H9 (cell line): ENCODE measurements at regions not wholly inside any gene's neighbourhood (a gene's known extent, or its start where the extent isn't known, plus 50 kb on each side); places are given as distances from the start of the nearest gene placed in this dataset.

Source experiments
- DNase-seq: peaks from one replicate; pipeline ENCODE4 v3.0.0-alpha.2; 2017
- H2AFZ ChIP-seq: one replicate; pipeline ENCODE4 v1.6.1; 2013; ENCODE audit warnings: mild to moderate bottlenecking, low read length, control low read depth, moderate library complexity
- H2AK5ac ChIP-seq: 2 replicates; pipeline ENCODE4 v1.6.1; 2013; ENCODE audit warnings: low read length, control low read depth, mixed read lengths; ENCODE audit not compliant: insufficient read length
- H2BK120ac ChIP-seq: one replicate; pipeline ENCODE4 v1.6.1; 2013; ENCODE audit warnings: low read depth, mild to moderate bottlenecking, low read length, control low read depth, inconsistent platforms; ENCODE audit not compliant: poor library complexity, severe bottlenecking
- H2BK12ac ChIP-seq: 2 replicates; pipeline ENCODE4 v1.6.1; 2013; ENCODE audit warnings: low read length, control low read depth, mixed read lengths, low read depth; ENCODE audit not compliant: insufficient read length
- H2BK15ac ChIP-seq: 2 replicates; pipeline ENCODE4 v1.6.1; 2013; ENCODE audit warnings: low read depth, low read length, control low read depth
- H2BK20ac ChIP-seq: one replicate; pipeline ENCODE4 v1.6.1; 2013; ENCODE audit warnings: low read depth, mild to moderate bottlenecking, low read length, control low read depth, inconsistent platforms; ENCODE audit not compliant: poor library complexity, severe bottlenecking
- H2BK5ac ChIP-seq: 2 replicates; pipeline ENCODE4 v1.6.1; 2013; ENCODE audit warnings: low read length, control low read depth, mixed read lengths; ENCODE audit not compliant: insufficient read length
- H3K14ac ChIP-seq: 2 replicates; pipeline ENCODE4 v1.6.1; 2013; ENCODE audit warnings: low read length, control low read depth; ENCODE audit not compliant: insufficient read depth
- H3K18ac ChIP-seq: 2 replicates; pipeline ENCODE4 v1.6.1; 2013; ENCODE audit warnings: low read depth, mild to moderate bottlenecking, mixed read lengths, low read length, control low read depth; ENCODE audit not compliant: insufficient read length
- H3K23ac ChIP-seq: 2 replicates; pipeline ENCODE4 v1.6.1; 2013; ENCODE audit warnings: low read length, control low read depth, mixed read lengths, low read depth; ENCODE audit not compliant: insufficient read length
- H3K23me2 ChIP-seq: 2 replicates; pipeline ENCODE4 v1.6.1; 2013; ENCODE audit warnings: low read depth, mild to moderate bottlenecking, mixed read lengths, low read length, control low read depth; ENCODE audit not compliant: insufficient read length, poor library complexity, severe bottlenecking
- H3K27ac ChIP-seq: 2 replicates; pipeline ENCODE4 v1.5.1; 2013; ENCODE audit warnings: low read length, control low read depth, mixed read lengths, low read depth; ENCODE audit not compliant: insufficient read length
- H3K27me3 ChIP-seq: 2 replicates; pipeline ENCODE4 v1.6.1; 2013; ENCODE audit warnings: low read length, control low read depth, inconsistent platforms; ENCODE audit not compliant: insufficient read depth
- H3K4ac ChIP-seq: 2 replicates; pipeline ENCODE4 v1.6.1; 2013; ENCODE audit warnings: low read depth, mild to moderate bottlenecking, control low read depth, inconsistent platforms, low read length, moderate library complexity
- H3K4me1 ChIP-seq: 2 replicates; pipeline ENCODE4 v1.6.1; 2013; ENCODE audit warnings: low read length, control low read depth, inconsistent platforms; ENCODE audit not compliant: insufficient read depth
- H3K4me2 ChIP-seq: 2 replicates; pipeline ENCODE4 v1.6.1; 2013; ENCODE audit warnings: low read length, control low read depth, mixed read lengths; ENCODE audit not compliant: insufficient read length, insufficient read depth
- H3K56ac ChIP-seq: 2 replicates; pipeline ENCODE4 v1.6.1; 2013; ENCODE audit warnings: low read depth, mild to moderate bottlenecking, mixed read lengths, low read length, control low read depth; ENCODE audit not compliant: insufficient read length
- H3K79me1 ChIP-seq: 2 replicates; pipeline ENCODE4 v1.6.1; 2013; ENCODE audit warnings: low read depth, mild to moderate bottlenecking, moderate library complexity, low read length, control low read depth, inconsistent platforms; ENCODE audit not compliant: insufficient read depth, poor library complexity, severe bottlenecking
- H3K79me2 ChIP-seq: 2 replicates; pipeline ENCODE4 v1.6.1; 2013; ENCODE audit warnings: low read length, control low read depth, inconsistent platforms; ENCODE audit not compliant: insufficient read depth
- H3K9ac ChIP-seq: 2 replicates; pipeline ENCODE4 v1.6.1; 2013; ENCODE audit warnings: low read length, control low read depth, mixed read lengths; ENCODE audit not compliant: insufficient read length; ENCODE audit errors: extremely low read depth
- H3K9me3 ChIP-seq: one replicate; pipeline ENCODE4 v1.6.1; 2013; ENCODE audit warnings: low read depth, low read length, inconsistent platforms; ENCODE audit not compliant: control insufficient read depth
- H3T11ph ChIP-seq: one replicate; pipeline ENCODE4 v1.6.1; 2013; ENCODE audit warnings: mild to moderate bottlenecking, low read length, control low read depth, inconsistent platforms
- H4K20me1 ChIP-seq: one replicate; pipeline ENCODE4 v1.6.1; 2013; ENCODE audit not compliant: control insufficient read depth, insufficient read length, insufficient read depth
- H4K5ac ChIP-seq: 2 replicates; pipeline ENCODE4 v1.6.1; 2013; ENCODE audit warnings: low read depth, mild to moderate bottlenecking, mixed read lengths, low read length, control low read depth; ENCODE audit not compliant: insufficient read length
- H4K8ac ChIP-seq: replicated peaks from 2 replicates; pipeline ENCODE4 v1.6.1; 2013; ENCODE audit warnings: low read length, control low read depth, mixed read lengths, low read depth; ENCODE audit not compliant: insufficient read length
- H4K91ac ChIP-seq: 2 replicates; pipeline ENCODE4 v1.6.1; 2013; ENCODE audit warnings: low read depth, mild to moderate bottlenecking, moderate library complexity, mixed read lengths, low read length, control low read depth; ENCODE audit not compliant: insufficient read length
- H3K27ac Mint-ChIP-seq, 3 experiments: 2 replicates in 2 of 3; 3 replicates in 1 of 3; pipeline ENCODE4 v1.8.0; 2020 to 2021; ENCODE audit warnings: mixed read lengths in 3 of 3, mild to moderate bottlenecking in 1 of 3, moderate library complexity in 1 of 3
- H3K27me3 Mint-ChIP-seq: 2 replicates; pipeline ENCODE4 v1.8.0; 2021; ENCODE audit warnings: low read depth, mild to moderate bottlenecking, moderate library complexity, mixed read lengths
- H3K36me3 Mint-ChIP-seq, 3 experiments: 2 replicates in 2 of 3; 3 replicates in 1 of 3; pipeline ENCODE4 v1.8.0; 2020 to 2021; ENCODE audit warnings: low read depth in 3 of 3, mixed read lengths in 3 of 3; ENCODE audit not compliant: insufficient read depth in 1 of 3
- H3K4me1 Mint-ChIP-seq, 2 experiments: 2 replicates each; pipeline ENCODE4 v1.8.0; 2020; ENCODE audit warnings: mixed read lengths in 2 of 2
- H3K4me3 Mint-ChIP-seq, 2 experiments: 2 replicates in 1 of 2; 3 replicates in 1 of 2; pipeline ENCODE4 v1.8.0; 2020 to 2021; ENCODE audit warnings: mild to moderate bottlenecking in 2 of 2, mixed read lengths in 2 of 2, moderate library complexity in 1 of 2
- H3K9me3 Mint-ChIP-seq, 2 experiments: 2 replicates in 1 of 2; 3 replicates in 1 of 2; pipeline ENCODE4 v1.8.0; 2020; ENCODE audit warnings: mild to moderate bottlenecking in 2 of 2, mixed read lengths in 2 of 2, moderate library complexity in 1 of 2
- WGBS: extraction: QIAGEN DNeasy Blood & Tissue Kit; methylation state at CpG from one replicate; pipeline ENCODE4 v1.1.7; 2013; ENCODE audit warnings: missing lambda C conversion rate, low lambda C conversion rate, mixed read lengths; ENCODE audit not compliant: insufficient read length; ENCODE audit errors: extremely low coverage; 5-methylcytosine and 5-hydroxymethylcytosine counted together
- TF ChIP-seq, protein P1 (sequence below): fragments of 200-600 bp; sonication (generic); conservative IDR thresholded peaks from 3 replicates; pipeline ENCODE4 v1.8.0; 2021; ENCODE audit warnings: antibody characterized with exemption, mild to moderate bottlenecking

DNA sequence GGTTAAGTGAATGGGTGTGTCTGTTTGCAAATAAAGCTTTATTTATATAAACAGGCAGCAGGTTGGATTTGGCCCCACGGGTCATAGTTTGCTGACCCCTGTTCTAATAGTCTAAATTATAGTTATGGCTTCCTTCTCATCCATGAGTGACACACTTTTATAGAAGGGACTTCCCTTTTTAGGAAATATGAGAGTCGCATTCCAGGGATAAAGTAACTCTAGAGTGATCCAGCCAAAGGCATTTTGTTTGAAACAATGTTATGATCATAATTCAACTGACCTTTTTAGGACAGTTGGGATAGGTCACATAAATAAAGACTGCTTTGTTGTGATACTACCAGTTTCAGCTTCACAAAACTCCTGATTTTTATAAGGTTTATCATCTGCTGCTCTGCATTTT lies 87.9 kb downstream of the ALX1 start:
- no CpG with 5 or more reads among the region's 2 CpGs for WGBS
- no peak overlapping the region for H2AFZ ChIP-seq
- no peaks in the 10 kb centered on the region for H3K79me1 ChIP-seq
- no peak overlapping the region for H3K27ac ChIP-seq
- H3T11ph ChIP-seq, result no peak overlapping the region
- no peak overlapping the region for H3K9ac ChIP-seq
- H3K4me2 ChIP-seq, result no peak overlapping the region
- no peak overlapping the region for H2BK15ac ChIP-seq
- H3K56ac ChIP-seq, result no peak overlapping the region
- no peak overlapping the region for H3K14ac ChIP-seq
- H3K18ac ChIP-seq, result no peak overlapping the region
- no peaks in the 10 kb centered on the region for H4K20me1 ChIP-seq
- no peak overlapping the region for H2AK5ac ChIP-seq
- no peaks in the 10 kb centered on the region for H3K23me2 ChIP-seq
- no peaks in the 10 kb centered on the region for H3K27me3 Mint-ChIP-seq
- H4K5ac ChIP-seq, result no peak overlapping the region
- H2BK12ac ChIP-seq, result no peak overlapping the region
- H3K4me3 Mint-ChIP-seq, result no peak overlapping the region
- no peaks in the 10 kb centered on the region for H3K9me3 ChIP-seq
- no peaks in the 10 kb centered on the region for H3K79me2 ChIP-seq
- H2BK20ac ChIP-seq, result no peak overlapping the region
- DNase-seq, result no peak
- H3K27me3 ChIP-seq, result no peaks in the 10 kb centered on the region
- H2BK120ac ChIP-seq, result no peak overlapping the region
- H3K4me1 ChIP-seq, result no peaks in the 10 kb centered on the region
- H3K4me1 Mint-ChIP-seq, result no peaks in the 10 kb centered on the region
- no peak overlapping the region for H3K4ac ChIP-seq
- no peak overlapping the region for H3K23ac ChIP-seq
- no peaks in the 10 kb centered on the region for H3K9me3 Mint-ChIP-seq
- no peak overlapping the region for H4K91ac ChIP-seq
- no peak overlapping the region for H2BK5ac ChIP-seq
- no peaks in the 10 kb centered on the region for H3K36me3 Mint-ChIP-seq
- H4K8ac ChIP-seq, result no peak overlapping the region
- no peak overlapping the region for H3K27ac Mint-ChIP-seq
- TF ChIP-seq, protein P1, sequence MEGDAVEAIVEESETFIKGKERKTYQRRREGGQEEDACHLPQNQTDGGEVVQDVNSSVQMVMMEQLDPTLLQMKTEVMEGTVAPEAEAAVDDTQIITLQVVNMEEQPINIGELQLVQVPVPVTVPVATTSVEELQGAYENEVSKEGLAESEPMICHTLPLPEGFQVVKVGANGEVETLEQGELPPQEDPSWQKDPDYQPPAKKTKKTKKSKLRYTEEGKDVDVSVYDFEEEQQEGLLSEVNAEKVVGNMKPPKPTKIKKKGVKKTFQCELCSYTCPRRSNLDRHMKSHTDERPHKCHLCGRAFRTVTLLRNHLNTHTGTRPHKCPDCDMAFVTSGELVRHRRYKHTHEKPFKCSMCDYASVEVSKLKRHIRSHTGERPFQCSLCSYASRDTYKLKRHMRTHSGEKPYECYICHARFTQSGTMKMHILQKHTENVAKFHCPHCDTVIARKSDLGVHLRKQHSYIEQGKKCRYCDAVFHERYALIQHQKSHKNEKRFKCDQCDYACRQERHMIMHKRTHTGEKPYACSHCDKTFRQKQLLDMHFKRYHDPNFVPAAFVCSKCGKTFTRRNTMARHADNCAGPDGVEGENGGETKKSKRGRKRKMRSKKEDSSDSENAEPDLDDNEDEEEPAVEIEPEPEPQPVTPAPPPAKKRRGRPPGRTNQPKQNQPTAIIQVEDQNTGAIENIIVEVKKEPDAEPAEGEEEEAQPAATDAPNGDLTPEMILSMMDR, result no peak
